ENCODE measurements at regions not wholly inside any gene's neighbourhood (a gene's known extent, or its start where the extent isn't known, plus 50 kb on each side); places are given as distances from the start of the nearest gene placed in this dataset.

DNA sequence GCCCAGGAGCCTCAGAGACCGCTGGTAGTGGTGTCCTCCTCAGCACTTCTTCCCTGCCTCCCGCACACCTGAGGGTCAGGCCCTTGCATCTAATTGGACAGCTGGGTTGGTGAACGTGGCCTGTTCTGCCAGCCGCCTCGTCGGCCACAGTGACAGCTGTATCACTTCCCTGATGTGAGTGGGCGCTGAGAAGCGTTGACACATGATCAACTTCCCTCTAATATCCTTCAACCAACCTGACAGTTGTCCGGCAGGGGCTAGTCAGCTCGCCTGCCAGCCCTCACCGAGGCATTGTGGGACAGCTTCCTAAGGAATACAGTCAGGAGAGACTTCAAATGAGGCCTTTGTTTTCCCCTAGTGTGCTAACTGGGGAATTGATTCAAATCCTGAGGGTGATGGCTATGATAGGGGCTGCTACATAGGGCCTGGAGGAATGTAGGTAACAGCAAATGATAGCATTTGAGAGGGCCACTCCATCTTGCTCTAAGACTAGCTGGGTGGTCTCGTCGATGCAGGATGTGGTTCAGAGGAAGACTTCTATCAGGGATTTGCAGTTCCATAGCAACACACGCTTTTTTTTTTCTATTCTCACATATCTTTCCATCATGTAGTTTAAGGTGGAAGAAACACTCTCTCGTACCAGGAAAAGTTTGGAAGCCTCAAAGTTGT is 230.8 kb downstream of the TSHZ3 start:
- H3K36me3 ChIP-seq, result no peaks in the 10 kb centered on the region
- ATAC-seq (ENCODE audit: low FRiP score in 2 of 2) (peak in 1 of 2 donors; percentile 48), DNase-seq (peak in 1 of 2 donors; percentile 22)
- H3K4me3 ChIP-seq, result no peak overlapping the region
- H3K4me1 ChIP-seq, result no peaks in the 10 kb centered on the region
- H3K27me3 ChIP-seq, result no peaks in the 10 kb centered on the region
- 48 to 69% methylated on average over 15 of the region's 15 CpGs for WGBS, 2 donors
- no peak overlapping the region for H3K27ac ChIP-seq
- H3K9me3 ChIP-seq, result no peaks in the 10 kb centered on the region
- TF ChIP-seq POLR2A (IDR thresholded peaks at IDR 0.05) (no peak), EP300 (IDR thresholded peaks at IDR 0.05) (no peak), CTCF (IDR thresholded peaks at IDR 0.05) (no peak), POLR2AphosphoS5 (IDR thresholded peaks at IDR 0.05) (no peak)

DNA sequence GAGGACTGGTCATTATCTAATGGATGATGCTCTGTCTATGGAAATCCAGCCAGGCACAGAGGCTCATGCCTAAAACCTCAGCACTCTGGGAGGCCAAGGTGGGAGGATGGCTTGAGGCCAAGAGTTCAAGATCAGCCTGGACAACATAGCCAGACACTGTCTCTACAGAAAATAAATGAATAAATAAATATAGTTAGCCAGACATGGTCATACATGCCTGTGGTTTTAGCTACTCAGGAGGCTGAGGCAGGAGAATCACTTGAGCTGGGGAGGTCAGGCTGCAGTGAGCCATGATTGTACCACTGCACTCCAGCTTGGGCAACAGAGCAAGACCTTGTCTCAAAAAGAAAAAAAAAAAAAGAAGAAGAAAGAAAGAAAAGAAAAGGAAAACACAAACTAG is 234.7 kb downstream of the TSHZ3 start:
- H3K4me1 ChIP-seq, result no peaks in the 10 kb centered on the region
- TF ChIP-seq POLR2A (IDR thresholded peaks at IDR 0.05), result no peak
- no peak for TF ChIP-seq EP300 (IDR thresholded peaks at IDR 0.05)
- TF ChIP-seq POLR2AphosphoS5 (IDR thresholded peaks at IDR 0.05), result no peak
- no peak for TF ChIP-seq CTCF (IDR thresholded peaks at IDR 0.05)
- H3K9me3 ChIP-seq, result no peaks in the 10 kb centered on the region
- ATAC-seq (ENCODE audit: low FRiP score in 2 of 2), result no peak
- H3K27me3 ChIP-seq, result no peaks in the 10 kb centered on the region
- no peak overlapping the region for H3K27ac ChIP-seq
- no peak overlapping the region for H3K4me3 ChIP-seq
- no peaks in the 10 kb centered on the region for H3K36me3 ChIP-seq
- no peak for DNase-seq

- ATAC-seq (ENCODE audit: low FRiP score in 2 of 2), result no peak
- no peak overlapping the region for H3K27ac ChIP-seq
- TF ChIP-seq POLR2AphosphoS5 (IDR thresholded peaks at IDR 0.05), result no peak
- TF ChIP-seq CTCF (IDR thresholded peaks at IDR 0.05), result no peak
- no peak for TF ChIP-seq EP300 (IDR thresholded peaks at IDR 0.05)
- no peak for TF ChIP-seq POLR2A (IDR thresholded peaks at IDR 0.05)
- 44 to 63% methylated on average over 1 of the region's 1 CpG for WGBS, 2 donors
- no peaks in the 10 kb centered on the region for H3K9me3 ChIP-seq
- H3K36me3 ChIP-seq, result no peaks in the 10 kb centered on the region
- no peaks in the 10 kb centered on the region for H3K27me3 ChIP-seq
- DNase-seq, result no peak
- H3K4me1 ChIP-seq, result no peaks in the 10 kb centered on the region
- no peak overlapping the region for H3K4me3 ChIP-seq
Measured at GRCh38 chr19:31113293-31113692, 235.9 kb downstream of the TSHZ3 start.

- Histone ChIP-seq H3K4me1 (no peaks in the 10 kb centered on the region), H3K4me3 (no peak overlapping the region), H3K9me3 (no peaks in the 10 kb centered on the region), H3K27ac (no peak overlapping the region), H3K36me3 (no peaks in the 10 kb centered on the region), H3K27me3 (no peaks in the 10 kb centered on the region)
- DNase-seq, result no peak
- no peak for TF ChIP-seq POLR2A (IDR thresholded peaks at IDR 0.05)
- no peak for TF ChIP-seq CTCF (IDR thresholded peaks at IDR 0.05)
- TF ChIP-seq POLR2AphosphoS5 (IDR thresholded peaks at IDR 0.05), result no peak
- no peak for TF ChIP-seq EP300 (IDR thresholded peaks at IDR 0.05)
- 86 to 88% methylated on average over 8 to 9 of the region's 9 CpGs for WGBS, 2 donors
- no peak for ATAC-seq (ENCODE audit: low FRiP score in 2 of 2)
Measured at GRCh38 chr19:31112158-31112557, 237.1 kb downstream of the TSHZ3 start.

GRCh38 chr19:31111741-31112140 is 237.5 kb downstream of the TSHZ3 start:
- WGBS, 2 donors, result 67 to 71% methylated on average over 3 of the region's 3 CpGs
- Histone ChIP-seq H3K36me3 (no peaks in the 10 kb centered on the region), H3K27ac (no peak overlapping the region), H3K27me3 (no peaks in the 10 kb centered on the region), H3K4me1 (no peaks in the 10 kb centered on the region), H3K9me3 (no peaks in the 10 kb centered on the region), H3K4me3 (no peak overlapping the region)
- TF ChIP-seq POLR2AphosphoS5 (IDR thresholded peaks at IDR 0.05) (no peak), EP300 (IDR thresholded peaks at IDR 0.05) (no peak), POLR2A (IDR thresholded peaks at IDR 0.05) (no peak), CTCF (IDR thresholded peaks at IDR 0.05) (no peak)
- DNase-seq (no peak), ATAC-seq (ENCODE audit: low FRiP score in 2 of 2) (no peak)
